GM19035 (cell line): ENCODE measurements at regions not wholly inside any gene's neighbourhood (a gene's known extent, or its start where the extent isn't known, plus 50 kb on each side); places are given as distances from the start of the nearest gene placed in this dataset.
"Not testable (repeated sequence)": the region's sequence is repeated elsewhere in the genome, so short reads cannot be mapped to it uniquely, and the experiment has no call there.

Source experiments
- ATAC-seq: cut with Tn5 transposase; IDR thresholded peaks from one replicate; pipeline ENCODE4 v1.9.1; 2021; ENCODE audit not compliant: unreplicated experiment

- peak; percentile 69 for ATAC-seq
Observed at GRCh38 chr21:5065240-5066211, 5455.9 kb upstream of the TPTE start.

GRCh38 chr21:5066682-5067251 lies 5454.6 kb upstream of the TPTE start:
- ATAC-seq: not testable (repeated sequence)

- not testable (repeated sequence) for ATAC-seq
Observed at GRCh38 chr21:5067326-5068048, 5453.9 kb upstream of the TPTE start.

GRCh38 chr21:5068649-5069048 lies 5452.7 kb upstream of the TPTE start:
- ATAC-seq: not testable (repeated sequence)

GRCh38 chr21:5071180-5071579 lies 5450.2 kb upstream of the TPTE start:
- not testable (repeated sequence) for ATAC-seq

- not testable (repeated sequence) for ATAC-seq
Observed at GRCh38 chr21:5076854-5077253, 5444.5 kb upstream of the TPTE start.

GRCh38 chr21:5079361-5079760 lies 5442.0 kb upstream of the TPTE start:
- ATAC-seq: not testable (repeated sequence)

- ATAC-seq: not testable (repeated sequence)
Observed at GRCh38 chr21:5080015-5080414, 5441.4 kb upstream of the TPTE start.

GRCh38 chr21:5084246-5084645 lies 5437.1 kb upstream of the TPTE start:
- ATAC-seq: not testable (repeated sequence)

- ATAC-seq: not testable (repeated sequence)
Observed at GRCh38 chr21:5085456-5085855, 5435.9 kb upstream of the TPTE start.

GRCh38 chr21:5086416-5086815 lies 5435.0 kb upstream of the TPTE start:
- not testable (repeated sequence) for ATAC-seq

- ATAC-seq: not testable (repeated sequence)
Observed at GRCh38 chr21:5088820-5089219, 5432.6 kb upstream of the TPTE start.

GRCh38 chr21:5089399-5090089 lies 5431.8 kb upstream of the TPTE start:
- not testable (repeated sequence) for ATAC-seq

GRCh38 chr21:5090132-5091079 lies 5431.0 kb upstream of the TPTE start:
- ATAC-seq: not testable (repeated sequence)

GRCh38 chr21:5091274-5091673 lies 5430.1 kb upstream of the TPTE start:
- ATAC-seq: not testable (repeated sequence)

GRCh38 chr21:5095628-5096027 lies 5425.8 kb upstream of the TPTE start:
- ATAC-seq: not testable (repeated sequence)

- ATAC-seq: not testable (repeated sequence)
Observed at GRCh38 chr21:5098010-5098743, 5423.2 kb upstream of the TPTE start.

- not testable (repeated sequence) for ATAC-seq
Observed at GRCh38 chr21:5100604-5101174, 5420.7 kb upstream of the TPTE start.

GRCh38 chr21:5101749-5102148 lies 5419.6 kb upstream of the TPTE start:
- ATAC-seq: peak; percentile 53
